H4 (cell line): ENCODE measurements at regions not wholly inside any gene's neighbourhood (a gene's known extent, or its start where the extent isn't known, plus 50 kb on each side); places are given as distances from the start of the nearest gene placed in this dataset.
A peak's percentile ranks its signal among the peaks of the same experiment; 100 is the strongest.
"Not testable (repeated sequence)": the region's sequence is repeated elsewhere in the genome, so short reads cannot be mapped to it uniquely, and the experiment has no call there.

Experiments
- DNase-seq: peaks from one replicate; pipeline ENCODE4 v3.0.0-alpha.2; 2015; ENCODE audit warnings: low spot score

- no peak for DNase-seq
Measured at GRCh38 chr5:89566340-89566739, 683.4 kb upstream of the MEF2C start.

DNA sequence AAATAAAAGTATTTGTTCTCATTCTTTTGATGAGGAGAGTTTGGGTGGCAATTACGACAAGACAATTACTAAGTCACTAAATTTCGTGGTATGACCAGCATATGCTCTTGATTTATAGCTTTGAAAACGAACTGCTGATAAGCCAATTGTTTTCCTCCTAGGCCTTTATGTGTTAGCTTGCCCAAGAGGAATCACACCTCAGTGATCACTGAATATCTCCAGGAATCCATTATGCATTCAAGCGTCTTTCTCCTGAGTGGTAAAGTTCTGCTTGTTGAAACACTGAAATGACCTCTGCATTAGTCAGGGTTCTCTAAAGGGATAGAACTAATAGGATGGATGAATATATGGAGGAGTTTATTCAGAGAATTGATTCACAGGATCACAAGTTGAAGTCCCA is 677.7 kb upstream of the MEF2C start:
- DNase-seq, result no peak

GRCh38 chr5:89556215-89556913 is 673.4 kb upstream of the MEF2C start:
- DNase-seq, result peak; percentile 60

- no peak for DNase-seq
Measured at GRCh38 chr5:89546657-89547056, 663.7 kb upstream of the MEF2C start.

DNA sequence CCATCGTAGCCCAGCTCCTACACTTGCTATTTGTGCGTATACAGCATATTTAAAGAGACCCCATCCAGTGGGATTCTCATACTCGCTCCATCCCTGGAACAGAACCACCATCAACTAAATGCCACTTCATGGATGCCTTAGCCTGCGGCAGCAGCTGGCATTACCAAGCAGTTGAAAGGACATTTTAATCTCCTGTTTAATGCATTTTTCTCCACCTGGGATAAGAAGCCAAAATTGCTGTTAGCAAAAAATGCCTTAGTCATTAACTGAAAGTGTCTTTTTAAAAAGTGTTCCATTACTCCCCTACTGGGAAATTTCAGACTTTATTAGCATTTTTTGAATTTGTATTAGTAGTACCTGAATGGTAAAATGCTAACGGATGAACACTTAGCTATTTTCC is 662.6 kb upstream of the MEF2C start:
- no peak for DNase-seq

DNA sequence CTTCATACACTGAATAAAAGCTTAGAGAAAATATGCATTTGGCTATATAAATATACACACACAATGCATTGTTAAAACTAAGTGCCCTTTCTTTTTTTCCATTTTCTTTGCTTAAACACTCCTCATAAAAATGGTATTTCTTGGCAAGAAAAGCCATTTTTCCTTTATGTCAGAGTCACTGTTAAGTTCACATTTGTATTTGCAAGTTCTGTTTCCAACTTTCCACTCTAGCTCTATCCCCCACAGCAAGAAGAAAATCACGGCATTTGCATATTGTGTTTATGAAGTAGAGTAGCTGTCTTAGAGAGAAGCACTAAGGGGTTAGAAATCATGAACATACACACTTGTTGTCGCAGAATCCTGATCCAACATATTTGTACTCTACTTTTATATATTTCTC is 662.1 kb upstream of the MEF2C start:
- DNase-seq, result no peak

DNA sequence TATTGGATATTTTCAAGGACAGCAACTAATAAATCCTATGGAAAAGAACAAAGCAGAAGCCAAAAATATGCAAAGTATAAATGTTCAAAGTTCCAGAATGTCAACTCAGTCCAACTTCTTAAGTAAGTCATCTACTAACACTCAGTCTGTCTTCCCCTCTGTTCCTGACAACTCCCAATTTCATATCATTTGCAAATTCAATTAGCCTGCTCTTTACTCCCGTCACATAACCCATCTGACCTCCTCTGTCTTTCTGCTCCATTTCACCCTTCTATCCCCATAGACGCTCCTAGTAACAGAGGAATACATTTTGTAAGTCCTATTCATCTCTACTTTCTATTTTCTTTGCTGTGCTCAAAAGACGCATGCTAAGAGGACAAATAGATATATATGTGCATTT is 659.8 kb upstream of the MEF2C start:
- no peak for DNase-seq

DNA sequence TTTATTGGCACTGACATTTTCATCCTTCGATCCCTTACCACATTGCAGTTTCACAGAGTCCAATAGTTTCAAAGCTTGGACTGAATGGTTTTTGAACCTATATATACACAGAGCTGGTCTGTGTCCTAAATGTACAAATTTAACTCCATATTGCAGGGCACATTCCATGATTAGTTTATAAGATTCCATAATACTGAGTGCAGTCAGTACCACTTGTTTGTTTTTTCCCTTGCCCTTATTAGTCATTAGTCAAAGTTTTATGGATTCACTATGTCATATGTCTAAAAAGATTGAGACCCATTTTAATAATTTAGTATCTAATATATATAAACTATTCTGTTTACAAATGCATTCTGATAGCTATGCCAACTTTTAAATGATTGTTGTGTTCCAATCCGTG is 654.8 kb upstream of the MEF2C start:
- no peak for DNase-seq

GRCh38 chr5:89536020-89536419 is 653.0 kb upstream of the MEF2C start:
- DNase-seq, result no peak

DNA sequence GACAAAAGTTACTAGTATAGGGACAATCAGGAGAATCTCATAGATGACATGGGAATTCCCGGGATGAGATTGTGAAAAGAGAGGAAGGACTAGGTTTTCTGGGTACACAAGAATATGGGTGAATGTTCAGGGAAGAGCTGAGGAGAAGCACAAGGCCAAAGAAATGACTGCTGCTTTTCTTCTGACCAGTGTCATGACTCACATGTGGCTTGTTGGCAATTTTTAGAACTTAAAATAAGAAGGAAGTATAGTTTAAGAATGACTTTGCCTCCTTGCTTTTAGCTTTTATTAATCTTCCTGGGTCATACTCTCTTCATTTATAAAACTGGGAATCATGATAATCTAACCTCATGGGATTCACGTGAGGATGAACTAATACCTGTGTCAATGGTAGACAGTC is 652.4 kb upstream of the MEF2C start:
- no peak for DNase-seq

- no peak for DNase-seq
Measured at GRCh38 chr5:89534331-89534730, 651.3 kb upstream of the MEF2C start.

- DNase-seq, result no peak
Measured at GRCh38 chr5:89524785-89525184, 641.8 kb upstream of the MEF2C start.

- DNase-seq, result not testable (repeated sequence)
Measured at GRCh38 chr5:89523867-89524266, 640.9 kb upstream of the MEF2C start.

GRCh38 chr5:89520771-89521170 is 637.8 kb upstream of the MEF2C start:
- no peak for DNase-seq

GRCh38 chr5:89513299-89514044 is 630.5 kb upstream of the MEF2C start:
- DNase-seq, result no peak

- DNase-seq, result no peak
Measured at GRCh38 chr5:89504051-89504450, 621.1 kb upstream of the MEF2C start.

DNA sequence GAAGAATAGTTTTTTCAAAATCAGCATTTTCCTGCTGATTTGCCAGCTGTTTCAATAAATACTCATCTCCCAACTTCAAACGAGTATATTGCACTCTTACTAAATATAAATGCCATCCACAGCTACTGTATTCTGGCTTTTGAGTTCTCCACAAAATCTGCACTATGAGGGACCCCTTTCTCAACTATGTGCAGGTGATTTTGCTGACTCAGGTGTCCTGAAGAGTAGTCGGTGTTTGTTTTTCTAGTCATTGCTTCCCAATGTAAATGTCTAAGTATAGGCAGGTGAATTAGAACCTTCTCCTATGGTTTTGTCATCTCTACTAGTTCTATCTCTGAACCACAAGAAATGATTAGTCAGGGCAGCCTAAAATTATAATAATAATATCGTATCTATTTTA is 616.8 kb upstream of the MEF2C start:
- DNase-seq, result no peak

GRCh38 chr5:89498699-89499098 is 615.7 kb upstream of the MEF2C start:
- DNase-seq, result no peak

GRCh38 chr5:89493414-89493813 is 610.4 kb upstream of the MEF2C start:
- no peak for DNase-seq

- DNase-seq, result no peak
Measured at GRCh38 chr5:89484962-89485361, 602.0 kb upstream of the MEF2C start.

- no peak for DNase-seq
Measured at GRCh38 chr5:89480406-89481007, 597.5 kb upstream of the MEF2C start.

- DNase-seq, result no peak
Measured at GRCh38 chr5:89478851-89479250, 595.9 kb upstream of the MEF2C start.

DNA sequence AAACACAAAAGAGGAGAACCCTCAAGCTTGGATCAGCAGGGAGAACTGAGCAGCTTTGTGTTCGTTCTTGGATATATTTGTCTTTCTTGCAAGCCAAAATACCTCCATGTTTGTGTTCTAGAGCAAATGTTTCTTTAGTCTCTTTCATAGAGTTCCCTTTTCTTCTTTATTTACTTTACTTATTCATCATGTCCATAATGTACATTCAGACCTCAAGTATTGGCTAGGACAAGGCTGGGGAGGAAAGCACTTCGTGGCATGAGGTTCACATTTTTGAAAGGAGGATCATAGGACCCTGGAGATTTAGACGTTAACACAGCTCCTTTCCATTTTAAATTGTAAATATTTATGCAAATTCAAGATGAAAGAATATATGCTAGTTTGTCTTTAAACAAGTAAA is 590.2 kb upstream of the MEF2C start:
- DNase-seq, result no peak
